DND-41 (cell line): ENCODE measurements at regions not wholly inside any gene's neighbourhood (a gene's known extent, or its start where the extent isn't known, plus 50 kb on each side); places are given as distances from the start of the nearest gene placed in this dataset.

Experiments used
- ATAC-seq: fragments of 200-7000 bp; cut with Tn5 transposase; 3 replicates; pipeline ENCODE4 v1.9.1; 2021; ENCODE audit warnings: low read depth; ENCODE audit not compliant: insufficient read depth
- DNase-seq: peaks from one replicate; pipeline ENCODE4 v3.0.0-alpha.2; 2020
- H2AFZ ChIP-seq: 2 replicates; pipeline ENCODE4 v1.6.0; 2012; ENCODE audit warnings: low read depth, low read length
- H3K27ac ChIP-seq: 2 replicates; pipeline ENCODE4 v1.5.1; 2012; ENCODE audit warnings: low read length, inconsistent platforms
- H3K27me3 ChIP-seq: fragments of 200-600 bp; sonication (generic); 2 replicates; pipeline ENCODE4 v1.6.0; 2012; ENCODE audit warnings: low read length, mild to moderate bottlenecking, inconsistent platforms; ENCODE audit not compliant: insufficient read depth, poor library complexity
- H3K36me3 ChIP-seq: 2 replicates; pipeline ENCODE4 v1.5.1; 2012; ENCODE audit warnings: low read length, inconsistent platforms; ENCODE audit not compliant: insufficient read depth
- H3K4me1 ChIP-seq: 2 replicates; pipeline ENCODE4 v1.5.1; 2012; ENCODE audit warnings: mild to moderate bottlenecking, low read length; ENCODE audit not compliant: insufficient read depth
- H3K4me2 ChIP-seq: 2 replicates; pipeline ENCODE4 v1.6.0; 2012; ENCODE audit warnings: mild to moderate bottlenecking, moderate library complexity, low read length, inconsistent platforms; ENCODE audit not compliant: insufficient read depth
- H3K4me3 ChIP-seq, 2 experiments: fragments of 200-600 bp in 1 of 2; shearing (Covaris generic) in 1 of 2; 2 replicates each; pipeline ENCODE4 v1.5.1; 2012 to 2016; ENCODE audit warnings: inconsistent platforms in 2 of 2, low read length in 2 of 2, mild to moderate bottlenecking in 2 of 2, low read depth in 1 of 2, moderate library complexity in 1 of 2
- H3K79me2 ChIP-seq: 2 replicates; pipeline ENCODE4 v1.6.0; 2012; ENCODE audit warnings: low read length, inconsistent platforms; ENCODE audit not compliant: insufficient read depth
- H3K9ac ChIP-seq: 2 replicates; pipeline ENCODE4 v1.6.0; 2012; ENCODE audit warnings: low read depth, mild to moderate bottlenecking, inconsistent platforms, low read length, moderate library complexity
- H3K9me3 ChIP-seq: 2 replicates; pipeline ENCODE4 v1.5.1; 2012; ENCODE audit warnings: low read length, moderate library complexity, mild to moderate bottlenecking, inconsistent platforms; ENCODE audit not compliant: insufficient read depth, severe bottlenecking
- H4K20me1 ChIP-seq: 2 replicates; pipeline ENCODE4 v1.6.0; 2012; ENCODE audit warnings: low read length; ENCODE audit not compliant: insufficient read depth
- CTCF ChIP-seq: IDR thresholded peaks from 2 replicates; pipeline ENCODE4 v1.5.1; 2012; ENCODE audit warnings: borderline replicate concordance, low read length, moderate library complexity, mild to moderate bottlenecking; ENCODE audit not compliant: poor library complexity, severe bottlenecking; ENCODE audit errors: extremely low read depth
- EZH2 ChIP-seq: IDR thresholded peaks from 3 replicates; pipeline ENCODE4 v1.6.1; 2012; ENCODE audit warnings: borderline replicate concordance, low read depth, mild to moderate bottlenecking, moderate library complexity, low read length, inconsistent platforms; ENCODE audit not compliant: severe bottlenecking

GRCh38 chrY:20681935-20682334 lies 74.0 kb upstream of the RPS4Y2 start:
- H3K36me3 ChIP-seq: no peaks in the 10 kb centered on the region
- TF ChIP-seq CTCF (no peak), EZH2 (no peak)
- no peak overlapping the region for H3K27ac ChIP-seq
- ATAC-seq (no peak), DNase-seq (no peak)
- no peaks in the 10 kb centered on the region for H3K79me2 ChIP-seq
- peaks cover 4% of the 10 kb centered on the region; the same call in 1 of the 2 replicates for H3K4me1 ChIP-seq
- no peaks in the 10 kb centered on the region for H4K20me1 ChIP-seq
- no peak overlapping the region for H3K9ac ChIP-seq
- no peak overlapping the region for H2AFZ ChIP-seq
- H3K27me3 ChIP-seq: no peaks in the 10 kb centered on the region
- no peak overlapping the region for H3K4me3 ChIP-seq
- H3K4me2 ChIP-seq: no peak overlapping the region
- no peaks in the 10 kb centered on the region for H3K9me3 ChIP-seq

GRCh38 chrY:20683371-20683770 lies 72.5 kb upstream of the RPS4Y2 start:
- Histone ChIP-seq H3K4me2 (no peak overlapping the region), H3K9me3 (no peaks in the 10 kb centered on the region), H3K36me3 (no peaks in the 10 kb centered on the region), H2AFZ (no peak overlapping the region), H3K27ac (no peak overlapping the region), H3K9ac (no peak overlapping the region), H3K4me3 (no peak overlapping the region), H3K4me1 (peaks cover 4% of the 10 kb centered on the region; the same call in 1 of the 2 replicates), H3K79me2 (no peaks in the 10 kb centered on the region), H4K20me1 (no peaks in the 10 kb centered on the region), H3K27me3 (no peaks in the 10 kb centered on the region)
- DNase-seq: no peak
- TF ChIP-seq CTCF (no peak), EZH2 (no peak)
- ATAC-seq: no peak

- Histone ChIP-seq H3K4me1 (peaks cover 4% of the 10 kb centered on the region; the same call in 1 of the 2 replicates), H3K27ac (no peak overlapping the region), H3K4me2 (no peak overlapping the region), H3K9me3 (no peaks in the 10 kb centered on the region), H4K20me1 (no peaks in the 10 kb centered on the region), H2AFZ (no peak overlapping the region), H3K36me3 (no peaks in the 10 kb centered on the region), H3K27me3 (no peaks in the 10 kb centered on the region), H3K4me3 (no peak overlapping the region), H3K9ac (no peak overlapping the region), H3K79me2 (no peaks in the 10 kb centered on the region)
- no peak for DNase-seq
- no peak for TF ChIP-seq CTCF
- ATAC-seq: no peak
These were observed 69.2 kb upstream of the RPS4Y2 start for GRCh38 chrY:20686674-20687073.
